ENCODE measurements at regions not wholly inside any gene's neighbourhood (a gene's known extent, or its start where the extent isn't known, plus 50 kb on each side); places are given as distances from the start of the nearest gene placed in this dataset.

GRCh38 chr12:70154960-70155589, 88.2 kb upstream of the CNOT2 start:
- no peak for DNase-seq (ENCODE audit: low spot score)

- no peak for DNase-seq (ENCODE audit: low spot score)
Observed at GRCh38 chr12:70157099-70157498, 86.1 kb upstream of the CNOT2 start.

- no peak for DNase-seq (ENCODE audit: low spot score)
Observed at GRCh38 chr12:70165450-70165849, 77.8 kb upstream of the CNOT2 start.

GRCh38 chr12:70176290-70176689, 66.9 kb upstream of the CNOT2 start:
- no peak for DNase-seq (ENCODE audit: low spot score)

- DNase-seq (ENCODE audit: low spot score) = no peak
Observed at GRCh38 chr12:70177631-70178030, 65.6 kb upstream of the CNOT2 start.

GRCh38 chr12:70178038-70178437, 65.2 kb upstream of the CNOT2 start:
- no peak for DNase-seq (ENCODE audit: low spot score)

GRCh38 chr12:70180130-70180529, 63.1 kb upstream of the CNOT2 start:
- no peak for DNase-seq (ENCODE audit: low spot score)

- DNase-seq (ENCODE audit: low spot score) = no peak
Observed at GRCh38 chr12:70185301-70185700, 57.9 kb upstream of the CNOT2 start.

GRCh38 chr12:70186436-70186835, 56.8 kb upstream of the CNOT2 start:
- DNase-seq (ENCODE audit: low spot score) = no peak

- no peak for DNase-seq (ENCODE audit: low spot score)
Observed at GRCh38 chr12:70190262-70191010, 52.8 kb upstream of the CNOT2 start.

All from hepatic stellate cell (primary cell).